ENCODE measurements at regions not wholly inside any gene's neighbourhood (a gene's known extent, or its start where the extent isn't known, plus 50 kb on each side); places are given as distances from the start of the nearest gene placed in this dataset.

- Mint-ChIP-seq H3K27ac (no peak overlapping the region), H3K9me3 (no peaks in the 10 kb centered on the region), H3K27me3 (no peaks in the 10 kb centered on the region), H3K4me1 (peaks cover 3% of the 10 kb centered on the region), H3K4me3 (no peak overlapping the region), H3K36me3 (ENCODE audit: low read depth) (no peaks in the 10 kb centered on the region)
- intact Hi-C loops (cut with micrococcal nuclease), result no loop called here
- ChIA-PET POLR2A (interaction anchor here (8.7 kb wide), 1 partner anchor 13 kb away, joined by 131 read pairs; no protein-coding TSS in a partner anchor), CTCF (interaction anchor here (0.9 kb wide), 1 partner anchor 10 kb away, joined by 3 read pairs; no protein-coding TSS in a partner anchor)
- no peak for ATAC-seq (ENCODE audit: low read depth)
- no peak for TF ChIP-seq CTCF (IDR thresholded peaks at IDR 0.05)
- DNase-seq, result no peak
Observed at GRCh38 chr2:64757126-64757525, 103.4 kb upstream of the SERTAD2 start.

- H3K4me1 Mint-ChIP-seq, result no peaks in the 10 kb centered on the region
- CTCF ChIA-PET, result interaction anchor here (1.0 to 1.2 kb wide), 2 partner anchors 10 to 69 kb away, joined by 3 read pairs; no protein-coding TSS in a partner anchor
- no peaks in the 10 kb centered on the region for H3K9me3 Mint-ChIP-seq
Observed at GRCh38 chr2:64760128-64760527, 106.4 kb upstream of the SERTAD2 start.

GRCh38 chr2:64762301-64762997 lies 108.7 kb upstream of the SERTAD2 start:
- Mint-ChIP-seq H3K27me3 (no peaks in the 10 kb centered on the region), H3K4me3 (no peak overlapping the region), H3K36me3 (ENCODE audit: low read depth) (no peaks in the 10 kb centered on the region), H3K9me3 (no peaks in the 10 kb centered on the region), H3K4me1 (peaks cover 9% of the 10 kb centered on the region), H3K27ac (no peak overlapping the region)
- CTCF ChIA-PET, result interaction anchor here (1.0 to 1.7 kb wide), 2 partner anchors 13 to 116 kb away, joined by 4 to 5 read pairs; no protein-coding TSS in a partner anchor
- DNase-seq, result no peak
- ATAC-seq (ENCODE audit: low read depth), result no peak
- intact Hi-C loops (cut with micrococcal nuclease), result no loop called here
- POLR2A ChIA-PET, result interaction anchor here (0.6 to 4.9 kb wide), 7 partner anchors 11 to 109 kb away, joined by 3 to 39 read pairs (median 4); partner anchors contain the start of gene SERTAD2
- no peak for TF ChIP-seq CTCF (IDR thresholded peaks at IDR 0.05)

More at GRCh38 chr2:64760128-64760527, 106.4 kb upstream of the SERTAD2 start:
- no peaks in the 10 kb centered on the region for H3K36me3 Mint-ChIP-seq (ENCODE audit: low read depth)
- POLR2A ChIA-PET, result interaction anchor here (0.7 to 1.5 kb wide), 2 partner anchors 9 to 117 kb away, joined by 3 to 23 read pairs; no protein-coding TSS in a partner anchor
- no peak overlapping the region for H3K27ac Mint-ChIP-seq
- no peaks in the 10 kb centered on the region for H3K27me3 Mint-ChIP-seq
- ATAC-seq (ENCODE audit: low read depth) (no peak), DNase-seq (no peak)
- no peak for TF ChIP-seq CTCF (IDR thresholded peaks at IDR 0.05)
- no peak overlapping the region for H3K4me3 Mint-ChIP-seq
- intact Hi-C loops (cut with micrococcal nuclease), result no loop called here

GRCh38 chr2:64763126-64763525 lies 109.4 kb upstream of the SERTAD2 start:
- peaks cover 11% of the 10 kb centered on the region for H3K4me1 Mint-ChIP-seq
- DNase-seq, result no peak
- intact Hi-C loops (cut with micrococcal nuclease), result no loop called here
- ChIA-PET POLR2A (interaction anchor here (0.9 to 4.9 kb wide), 5 partner anchors 12 to 110 kb away, joined by 3 to 39 read pairs (median 6); partner anchors contain the start of gene SERTAD2), CTCF (interaction anchor here (1.0 kb wide), 1 partner anchor 14 kb away, joined by 4 read pairs; no protein-coding TSS in a partner anchor)
- no peak overlapping the region for H3K4me3 Mint-ChIP-seq
- H3K36me3 Mint-ChIP-seq (ENCODE audit: low read depth), result peaks cover 2% of the 10 kb centered on the region
- no peak overlapping the region for H3K27ac Mint-ChIP-seq
- no peak for TF ChIP-seq CTCF (IDR thresholded peaks at IDR 0.05)
- H3K9me3 Mint-ChIP-seq, result no peaks in the 10 kb centered on the region
- no peak for ATAC-seq (ENCODE audit: low read depth)
- no peaks in the 10 kb centered on the region for H3K27me3 Mint-ChIP-seq

- no peak for ATAC-seq (ENCODE audit: low read depth)
- CTCF ChIA-PET, result interaction anchor here (1.0 to 1.1 kb wide), 2 partner anchors 113 to 118 kb away, joined by 4 read pairs; no protein-coding TSS in a partner anchor
- Mint-ChIP-seq H3K27ac (peak overlapping the region; percentile 48), H3K9me3 (no peaks in the 10 kb centered on the region), H3K27me3 (no peaks in the 10 kb centered on the region), H3K4me1 (peaks cover 21% of the 10 kb centered on the region), H3K4me3 (no peak overlapping the region), H3K36me3 (ENCODE audit: low read depth) (peaks cover 2% of the 10 kb centered on the region)
- no peak for TF ChIP-seq CTCF (IDR thresholded peaks at IDR 0.05)
- POLR2A ChIA-PET, result interaction anchor here (2.9 to 4.9 kb wide), 2 partner anchors 14 to 112 kb away, joined by 9 to 39 read pairs; partner anchors contain the start of gene SERTAD2
- intact Hi-C loops (cut with micrococcal nuclease), result loop anchor here (5.0 kb wide), 2 partner anchors 238 to 262 kb away; no protein-coding TSS in a partner anchor
- DNase-seq, result no peak
Observed at GRCh38 chr2:64765160-64765805, 111.6 kb upstream of the SERTAD2 start.
